HepG2 (cell line): ENCODE measurements at regions not wholly inside any gene's neighbourhood (a gene's known extent, or its start where the extent isn't known, plus 50 kb on each side); places are given as distances from the start of the nearest gene placed in this dataset.
A peak's percentile ranks its signal among the peaks of the same experiment; 100 is the strongest.

Source experiments
- BCL3 ChIP-seq: sonication (generic); formaldehyde crosslinking; IDR thresholded peaks from 2 replicates; pipeline ENCODE4 v1.5.1; 2020; ENCODE audit warnings: mild to moderate bottlenecking, missing genetic modification reagents, moderate library complexity
- CENPBD1 ChIP-seq: sonication (generic); formaldehyde crosslinking; IDR thresholded peaks from 2 replicates; pipeline ENCODE4 v1.8.0; 2022; ENCODE audit warnings: missing genetic modification reagents, low read depth, mild to moderate bottlenecking, borderline replicate concordance
- CENPT ChIP-seq: sonication (generic); formaldehyde crosslinking; IDR thresholded peaks from 2 replicates; pipeline ENCODE4 v1.8.0; 2022; ENCODE audit warnings: low read depth, mild to moderate bottlenecking, moderate library complexity, missing genetic modification reagents
- CHD2 ChIP-seq: IDR thresholded peaks from 2 replicates; pipeline ENCODE4 v1.6.1; 2011; ENCODE audit warnings: low read depth, low read length, improper control_type of control experiment
- DNMT3B ChIP-seq: conservative IDR thresholded peaks from 2 replicates; pipeline ENCODE4 v1.6.1; 2016; ENCODE audit warnings: missing biosample characterization, control low read depth
- GFI1 ChIP-seq: sonication (generic); formaldehyde crosslinking; IDR thresholded peaks from 2 replicates; pipeline ENCODE4 v1.5.0; 2020; ENCODE audit warnings: missing genetic modification reagents, mild to moderate bottlenecking, borderline replicate concordance
- HNF1B ChIP-seq: sonication (generic); formaldehyde crosslinking; IDR thresholded peaks from 2 replicates; pipeline ENCODE4 v1.5.1; 2020; ENCODE audit warnings: mild to moderate bottlenecking, moderate library complexity, missing genetic modification reagents
- HNF4G ChIP-seq, 2 experiments: sonication (generic) in 1 of 2; formaldehyde crosslinking in 1 of 2; IDR thresholded peaks; 2 replicates each; pipeline versions ENCODE4 v1.4.0 to v1.6.1; 2011 to 2020; ENCODE audit warnings: borderline replicate concordance in 2 of 2, low read depth in 2 of 2, mild to moderate bottlenecking in 2 of 2, low read length in 1 of 2, missing genetic modification reagents in 1 of 2, moderate library complexity in 1 of 2
- HOXD1 ChIP-seq: sonication (generic); formaldehyde crosslinking; IDR thresholded peaks from 2 replicates; pipeline ENCODE4 v1.5.0; 2020; ENCODE audit warnings: missing genetic modification reagents
- NFIC ChIP-seq: IDR thresholded peaks from 2 replicates; pipeline ENCODE4 v1.6.1; 2012; ENCODE audit warnings: mild to moderate bottlenecking, low read length, inconsistent platforms
- NRL ChIP-seq: sonication (generic); formaldehyde crosslinking; IDR thresholded peaks from 2 replicates; pipeline ENCODE4 v1.5.0; 2020; ENCODE audit warnings: missing genetic modification reagents, mild to moderate bottlenecking, moderate library complexity, borderline replicate concordance
- PHF5A ChIP-seq: IDR thresholded peaks from one replicate; pipeline ENCODE4 v1.6.1; 2018; ENCODE audit warnings: low read depth, missing genetic modification reagents; ENCODE audit not compliant: unreplicated experiment
- SALL1 ChIP-seq: sonication (generic); formaldehyde crosslinking; IDR thresholded peaks from 2 replicates; pipeline ENCODE4 v1.8.0; 2022; ENCODE audit warnings: mild to moderate bottlenecking, missing genetic modification reagents
- SP5 ChIP-seq: IDR thresholded peaks from 2 replicates; pipeline ENCODE4 v1.6.1; 2016; ENCODE audit warnings: low read depth, borderline replicate concordance
- TRIM22 ChIP-seq: fragments of 450-650 bp; IDR thresholded peaks from 2 replicates; pipeline ENCODE4 v1.6.1; 2017
- ZNF18 ChIP-seq: sonication (generic); formaldehyde crosslinking; IDR thresholded peaks from 2 replicates; pipeline ENCODE4 v1.8.0; 2022; ENCODE audit warnings: mild to moderate bottlenecking, missing genetic modification reagents; ENCODE audit not compliant: insufficient replicate concordance
- ZNF260 ChIP-seq: sonication (generic); formaldehyde crosslinking; IDR thresholded peaks from 2 replicates; pipeline ENCODE4 v1.4.0; 2020; ENCODE audit warnings: missing genetic modification reagents, low read depth, mild to moderate bottlenecking, borderline replicate concordance

- no peak for TF ChIP-seq DNMT3B (CRISPR knock-in tag)
- TF ChIP-seq ZNF260 (CRISPR knock-in tag): no peak
- no peak for TF ChIP-seq TRIM22
- peak; percentile 37 for TF ChIP-seq ZNF18 (CRISPR knock-in tag)
- peak; percentile 98 for TF ChIP-seq CENPT (CRISPR knock-in tag)
- peak; percentile 97 for TF ChIP-seq SP5 (CRISPR knock-in tag)
- no peak for TF ChIP-seq CENPBD1 (CRISPR knock-in tag)
- peak; percentile 95 for TF ChIP-seq PHF5A (CRISPR knock-in tag)
- peak; percentile 88 for TF ChIP-seq SALL1 (CRISPR knock-in tag)
- peak; percentile 56; the same call in 1 of the 2 replicates for TF ChIP-seq GFI1
- no peak for TF ChIP-seq CHD2
- peak; percentile 98 for TF ChIP-seq HOXD1 (CRISPR knock-in tag)
- peak; percentile 84 for TF ChIP-seq HNF1B (CRISPR knock-in tag)
- TF ChIP-seq NRL (CRISPR knock-in tag): peak; percentile 53; the same call in 1 of the 2 replicates
- no peak for TF ChIP-seq NFIC
- TF ChIP-seq BCL3 (CRISPR knock-in tag): peak; percentile 99
- no peak for TF ChIP-seq HNF4G (IDR thresholded peaks at IDR 0.05; ENCODE audit: borderline replicate concordance, low read depth, low read length)
- TF ChIP-seq HNF4G (CRISPR knock-in tag; IDR thresholded peaks at IDR 0.05; ENCODE audit: borderline replicate concordance, low read depth): peak; percentile 42; the same call in 1 of the 2 replicates
Measured at GRCh38 chr16:21501869-21502667, 97.3 kb upstream of the METTL9 start (continued).
